Activated T-cell treated with anti-CD3 and anti-CD28 coated beads, Interleukin-2, amount 50 U/mL, for 72 hours (primary cell): ENCODE measurements at regions not wholly inside any gene's neighbourhood (a gene's known extent, or its start where the extent isn't known, plus 50 kb on each side); places are given as distances from the start of the nearest gene placed in this dataset.

ENCODE experiments used
- ATAC-seq, 2 donors: fragments of 150-1000 bp; cut with Tn5 transposase; replicated peaks in 1 of 2; 2 replicates each; pipeline ENCODE4 v1.10.0; 2021; ENCODE audit warnings: moderate library complexity in 2 of 2, mild to moderate bottlenecking in 1 of 2
- DNase-seq, 2 donors: peaks; one replicate each; pipeline ENCODE4 v3.0.0; 2021 to 2022; ENCODE audit warnings: mixed read lengths in 1 of 2
- H3K27ac Mint-ChIP-seq: one replicate; pipeline ENCODE4 v1.8.0; 2022; ENCODE audit warnings: mild to moderate bottlenecking, moderate library complexity, mixed read lengths
- H3K27me3 Mint-ChIP-seq: one replicate; pipeline ENCODE4 v1.8.0; 2022; ENCODE audit warnings: low read depth, mixed read lengths
- H3K36me3 Mint-ChIP-seq, 2 donors: one replicate each; pipeline ENCODE4 v1.8.0; 2022; ENCODE audit warnings: mixed read lengths in 2 of 2, mild to moderate bottlenecking in 1 of 2; ENCODE audit not compliant: insufficient read depth in 2 of 2
- H3K4me1 Mint-ChIP-seq: one replicate; pipeline ENCODE4 v1.8.0; 2022; ENCODE audit warnings: low read depth, mixed read lengths
- H3K4me3 Mint-ChIP-seq, 2 donors: one replicate each; pipeline ENCODE4 v1.8.0; 2022; ENCODE audit warnings: mild to moderate bottlenecking in 2 of 2, mixed read lengths in 2 of 2, moderate library complexity in 2 of 2
- H3K9me3 Mint-ChIP-seq, 2 donors: one replicate each; pipeline ENCODE4 v1.8.0; 2022; ENCODE audit warnings: mixed read lengths in 2 of 2

DNA sequence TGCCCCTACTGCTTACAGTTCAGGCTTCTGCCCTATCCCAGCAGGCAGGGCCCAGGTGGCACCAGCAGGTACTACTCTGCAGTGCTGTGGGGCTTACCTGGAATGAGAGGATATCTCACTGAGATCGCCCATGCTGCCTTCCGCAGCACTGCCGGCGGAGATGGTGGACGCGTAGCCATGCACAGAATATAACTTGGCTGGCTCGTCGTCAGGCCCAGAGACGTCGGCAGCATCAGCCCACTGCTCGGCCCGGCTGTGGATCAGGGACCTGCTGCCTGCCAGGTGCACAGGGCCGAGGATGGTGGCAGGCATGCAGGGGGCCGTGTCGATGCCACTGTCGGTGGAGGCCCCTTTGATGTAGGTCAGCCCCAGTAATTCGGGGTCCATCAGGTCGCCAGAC, 190.9 kb downstream of the SIPA1L2 start:
- Mint-ChIP-seq H3K4me1 (no peaks in the 10 kb centered on the region), H3K27ac (no peak overlapping the region), H3K4me3 (no peak overlapping the region), H3K36me3 (no peaks in the 10 kb centered on the region), H3K9me3 (no peaks in the 10 kb centered on the region), H3K27me3 (no peaks in the 10 kb centered on the region)
- no peak for DNase-seq
- no peak for ATAC-seq

DNA sequence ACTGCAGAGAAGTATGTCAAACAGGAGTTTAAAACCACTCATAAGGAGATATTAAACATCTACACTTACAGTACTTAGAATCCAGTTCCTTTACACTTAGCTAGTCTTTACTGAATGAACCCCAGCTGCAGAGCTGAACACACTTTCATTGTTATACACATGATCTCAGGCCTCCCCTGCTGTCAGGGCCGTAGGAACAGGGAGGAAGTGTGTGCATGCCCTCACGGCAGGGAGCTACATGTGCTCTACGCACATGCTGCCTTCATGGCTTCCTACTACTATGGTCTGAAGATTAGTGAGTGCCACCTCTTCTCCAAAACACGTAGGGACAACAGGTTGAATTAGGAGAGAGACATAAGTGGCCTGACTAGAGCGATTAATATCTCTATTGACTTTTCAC, 191.5 kb downstream of the SIPA1L2 start:
- Mint-ChIP-seq H3K9me3 (no peaks in the 10 kb centered on the region), H3K27ac (no peak overlapping the region), H3K4me1 (no peaks in the 10 kb centered on the region), H3K4me3 (no peak overlapping the region), H3K27me3 (no peaks in the 10 kb centered on the region), H3K36me3 (no peaks in the 10 kb centered on the region)
- no peak for DNase-seq
- no peak for ATAC-seq

DNA sequence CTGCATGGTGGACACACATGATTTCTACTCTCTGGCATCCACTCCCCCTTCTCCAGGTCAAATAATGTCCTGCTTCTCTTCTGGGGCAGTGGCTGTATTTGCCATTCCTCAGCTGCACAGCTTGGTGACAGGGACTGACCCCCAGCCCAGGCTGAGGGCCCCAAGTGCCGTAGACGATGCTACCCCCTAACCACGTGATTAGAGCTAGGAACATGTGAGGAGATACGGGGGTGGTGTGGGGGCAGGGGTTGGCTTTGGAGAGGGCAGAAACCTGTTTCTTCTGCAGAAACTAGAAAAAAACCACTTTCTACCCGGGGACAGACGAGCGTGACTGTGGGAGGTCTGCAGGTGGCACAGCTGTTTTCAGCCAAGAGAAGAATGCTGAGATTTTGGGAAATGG, 192.4 kb downstream of the SIPA1L2 start:
- Mint-ChIP-seq H3K4me3 (no peak overlapping the region), H3K4me1 (no peaks in the 10 kb centered on the region), H3K27ac (no peak overlapping the region), H3K36me3 (no peaks in the 10 kb centered on the region), H3K9me3 (no peaks in the 10 kb centered on the region), H3K27me3 (no peaks in the 10 kb centered on the region)
- DNase-seq (no peak), ATAC-seq (no peak)

DNA sequence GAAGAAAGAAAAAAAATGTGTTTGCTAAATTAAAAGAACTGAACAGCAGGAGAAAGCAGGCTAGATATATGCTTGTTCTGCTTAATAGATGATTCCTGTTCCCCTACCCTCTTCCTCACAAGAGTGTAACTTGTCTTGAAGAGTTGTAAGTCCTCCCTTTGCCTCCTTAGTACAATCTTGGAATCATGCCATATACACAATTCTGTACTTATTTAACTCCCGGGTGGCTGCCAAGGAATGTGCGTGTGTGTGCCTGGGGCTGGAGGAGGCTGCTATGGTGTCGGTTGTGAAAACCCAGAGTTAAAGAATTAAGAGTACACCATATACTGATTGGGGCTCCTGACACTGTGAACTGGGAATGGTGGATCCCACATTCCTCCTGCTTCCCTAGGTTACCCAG, 194.2 kb downstream of the SIPA1L2 start:
- ATAC-seq (no peak), DNase-seq (no peak)
- Mint-ChIP-seq H3K27ac (no peak overlapping the region), H3K27me3 (no peaks in the 10 kb centered on the region), H3K36me3 (no peaks in the 10 kb centered on the region), H3K9me3 (no peaks in the 10 kb centered on the region), H3K4me3 (no peak overlapping the region), H3K4me1 (no peaks in the 10 kb centered on the region)

DNA sequence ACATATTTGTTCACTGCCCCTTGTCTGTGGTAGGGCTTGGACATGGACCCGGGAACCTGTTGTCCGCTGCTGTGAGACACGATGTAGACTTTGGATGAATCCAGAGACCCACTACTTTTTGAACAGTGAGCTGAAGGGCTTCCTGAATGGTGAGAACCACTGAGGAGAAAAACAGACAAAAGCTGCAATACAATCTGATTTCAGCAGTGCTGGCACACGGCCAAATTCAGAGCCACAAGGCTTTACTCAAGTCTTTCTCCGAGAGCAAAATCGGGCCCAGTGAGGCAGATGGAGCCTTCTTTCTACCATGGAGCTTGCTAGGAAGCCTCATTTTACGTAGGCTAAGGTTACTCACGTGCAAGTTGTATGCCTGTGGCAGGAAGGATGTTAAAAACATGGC, 197.6 kb downstream of the SIPA1L2 start:
- Mint-ChIP-seq H3K4me1 (no peaks in the 10 kb centered on the region), H3K36me3 (no peaks in the 10 kb centered on the region), H3K4me3 (no peak overlapping the region), H3K9me3 (no peaks in the 10 kb centered on the region), H3K27me3 (no peaks in the 10 kb centered on the region), H3K27ac (no peak overlapping the region)
- ATAC-seq: no peak
- DNase-seq: no peak

DNA sequence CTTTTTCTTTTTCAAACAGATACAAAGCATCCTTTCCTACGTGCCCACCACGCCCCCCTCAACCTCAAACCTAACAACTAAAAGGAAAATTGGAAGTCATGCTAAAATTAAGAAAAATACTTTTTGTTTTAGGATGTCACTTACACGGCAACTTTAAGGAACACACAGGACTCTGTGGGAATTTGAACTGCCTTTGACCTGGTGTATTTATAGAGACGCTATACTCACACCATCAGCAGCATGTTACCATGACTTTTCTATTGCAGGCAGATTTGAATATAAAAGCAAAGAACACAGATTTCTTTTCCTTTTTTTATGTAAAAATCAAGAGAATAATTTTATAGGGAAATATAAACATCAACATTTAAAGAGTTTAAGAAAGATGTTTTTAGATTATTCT, 198.2 kb downstream of the SIPA1L2 start:
- H3K36me3 Mint-ChIP-seq: no peaks in the 10 kb centered on the region
- H3K4me3 Mint-ChIP-seq: no peak overlapping the region
- DNase-seq: no peak
- H3K27ac Mint-ChIP-seq: no peak overlapping the region
- H3K9me3 Mint-ChIP-seq: no peaks in the 10 kb centered on the region
- no peaks in the 10 kb centered on the region for H3K27me3 Mint-ChIP-seq
- H3K4me1 Mint-ChIP-seq: no peaks in the 10 kb centered on the region
- ATAC-seq: no peak

DNA sequence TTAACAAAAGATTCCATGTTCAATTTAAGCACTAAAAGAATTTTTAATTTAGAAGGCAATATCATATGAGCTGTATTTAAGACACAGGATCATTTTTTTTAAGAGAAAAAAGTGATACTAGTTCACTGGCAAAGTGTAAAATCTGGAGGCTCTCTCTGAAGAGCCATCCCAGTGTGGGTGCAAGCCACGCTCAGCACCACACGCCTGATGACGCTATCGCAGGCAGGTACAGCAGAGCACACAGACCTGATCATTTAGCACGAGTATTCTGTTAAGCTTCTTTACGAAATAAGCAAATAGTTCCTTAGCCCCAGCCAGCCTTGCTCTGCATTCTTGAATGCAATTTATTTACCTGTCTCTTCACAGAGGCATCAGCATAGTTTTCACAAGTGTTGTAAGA, 198.6 kb downstream of the SIPA1L2 start:
- Mint-ChIP-seq H3K4me3 (no peak overlapping the region), H3K9me3 (no peaks in the 10 kb centered on the region), H3K4me1 (no peaks in the 10 kb centered on the region), H3K27me3 (no peaks in the 10 kb centered on the region), H3K27ac (no peak overlapping the region), H3K36me3 (no peaks in the 10 kb centered on the region)
- DNase-seq (no peak), ATAC-seq (no peak)

DNA sequence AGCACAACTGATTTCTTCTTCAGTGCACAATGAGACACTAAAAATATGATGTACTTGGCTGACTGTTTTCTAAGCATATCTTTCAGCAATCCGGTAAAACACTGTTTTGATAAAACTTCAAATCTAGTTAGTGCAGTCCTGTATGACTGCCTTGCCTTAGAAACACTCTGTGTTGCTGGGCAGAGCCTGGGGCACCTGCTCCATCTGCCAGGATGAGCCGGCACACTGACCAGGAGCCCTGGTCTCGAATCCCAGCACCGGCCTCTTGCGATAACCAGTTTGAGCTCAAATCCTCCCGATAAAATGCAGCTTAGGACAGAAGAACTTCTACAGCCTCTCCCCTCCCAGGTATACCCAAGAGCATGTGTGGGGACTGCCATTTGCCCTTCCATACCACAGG, 199.5 kb downstream of the SIPA1L2 start:
- Mint-ChIP-seq H3K27me3 (no peaks in the 10 kb centered on the region), H3K36me3 (no peaks in the 10 kb centered on the region), H3K4me3 (no peak overlapping the region), H3K4me1 (no peaks in the 10 kb centered on the region), H3K9me3 (no peaks in the 10 kb centered on the region), H3K27ac (no peak overlapping the region)
- DNase-seq: no peak
- ATAC-seq: no peak

DNA sequence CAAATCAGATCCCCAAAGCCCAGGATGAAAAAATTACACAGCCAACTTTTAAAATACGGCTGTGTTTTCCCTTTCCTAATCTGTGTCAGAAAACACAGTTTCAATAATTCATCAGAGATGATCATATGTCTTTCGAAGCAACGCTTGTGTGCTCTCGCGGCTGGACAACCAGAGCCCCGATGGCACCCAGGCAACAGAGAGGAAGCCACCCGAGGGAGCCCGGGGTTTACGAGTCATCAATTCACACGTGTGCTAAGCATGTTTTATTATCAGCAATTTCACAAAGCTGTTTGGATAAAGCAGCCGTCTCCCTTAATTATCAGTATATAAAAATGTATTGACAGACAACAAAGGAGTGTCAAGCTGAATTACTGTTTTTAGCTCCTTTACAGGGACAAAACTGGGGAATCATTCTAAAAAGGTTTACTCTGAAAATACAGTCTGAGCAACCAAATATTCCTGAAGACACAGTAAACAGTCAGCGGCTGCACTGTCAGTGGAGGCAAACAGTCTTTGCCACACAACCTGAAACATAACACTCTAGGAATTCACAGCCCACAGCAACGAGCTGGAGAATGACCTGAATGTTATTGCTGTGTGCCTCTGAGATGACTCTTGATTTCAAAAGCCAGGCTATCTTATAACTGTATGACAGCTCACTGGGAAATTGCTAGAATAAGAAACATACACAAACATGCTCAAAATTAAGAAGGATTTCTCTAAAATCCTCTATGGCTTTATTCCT, 201.0 kb downstream of the SIPA1L2 start:
- no peaks in the 10 kb centered on the region for H3K36me3 Mint-ChIP-seq
- H3K27me3 Mint-ChIP-seq: peaks cover under 1% of the 10 kb centered on the region
- no peak for DNase-seq
- ATAC-seq: no peak
- H3K9me3 Mint-ChIP-seq: no peaks in the 10 kb centered on the region
- no peak overlapping the region for H3K27ac Mint-ChIP-seq
- H3K4me1 Mint-ChIP-seq: no peaks in the 10 kb centered on the region
- H3K4me3 Mint-ChIP-seq: no peak overlapping the region

DNA sequence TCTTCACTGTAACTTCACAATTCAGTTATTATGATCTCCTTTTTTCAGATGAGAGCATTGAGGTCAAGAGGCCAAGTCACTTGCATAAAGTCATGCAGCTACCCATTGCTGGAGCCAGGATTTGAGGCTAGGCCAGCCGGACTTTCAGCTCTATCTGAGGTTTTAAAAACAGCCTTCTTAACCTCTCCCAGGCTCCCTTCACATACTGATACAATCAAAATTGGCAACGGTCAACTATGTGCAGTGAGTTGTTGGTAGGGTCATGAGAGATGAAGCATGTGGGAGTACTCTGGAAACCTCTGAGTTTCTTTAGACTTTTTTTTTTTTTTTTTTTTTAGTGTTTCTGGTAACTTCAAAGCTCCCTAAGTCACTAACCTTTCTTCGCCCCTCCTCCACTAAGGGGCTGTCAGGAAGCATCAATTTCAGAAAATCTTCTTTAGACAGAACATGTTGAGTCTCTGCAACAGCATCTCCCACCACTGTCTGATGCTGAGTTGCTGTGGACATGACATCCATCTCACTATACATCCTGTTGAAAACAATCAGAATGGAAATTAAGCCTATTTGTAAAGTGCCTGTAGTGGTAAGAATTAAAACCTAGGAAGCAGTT, 201.8 kb downstream of the SIPA1L2 start:
- H3K27me3 Mint-ChIP-seq: peaks cover 6% of the 10 kb centered on the region
- ATAC-seq (no peak), DNase-seq (no peak)
- H3K4me1 Mint-ChIP-seq: no peaks in the 10 kb centered on the region
- H3K36me3 Mint-ChIP-seq: peaks cover 0 to under 1% of the 10 kb centered on the region in 2 donors
- H3K9me3 Mint-ChIP-seq: no peaks in the 10 kb centered on the region
- H3K27ac Mint-ChIP-seq: no peak overlapping the region
- no peak overlapping the region for H3K4me3 Mint-ChIP-seq

DNA sequence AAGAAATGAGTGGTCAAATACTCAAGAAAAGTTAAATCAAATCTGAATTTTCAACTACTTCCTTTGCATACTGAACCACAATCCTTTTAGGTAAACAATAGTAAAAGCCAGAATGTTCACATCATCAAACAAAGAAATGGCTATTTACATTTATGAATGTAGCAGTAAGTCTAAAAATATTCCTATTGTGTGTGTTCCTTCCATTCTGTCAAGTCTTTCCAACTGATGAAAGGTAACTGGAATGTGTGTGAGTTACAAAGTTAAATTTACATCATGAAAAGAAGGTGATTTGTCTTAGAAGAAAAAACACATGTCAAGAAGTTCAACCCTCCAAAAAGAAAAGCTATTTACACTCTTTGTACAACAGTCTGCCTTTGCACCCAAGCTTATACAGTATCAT, 203.1 kb downstream of the SIPA1L2 start:
- Mint-ChIP-seq H3K4me1 (no peaks in the 10 kb centered on the region), H3K36me3 (peaks cover 0 to 5% of the 10 kb centered on the region in 2 donors), H3K27me3 (peaks cover 6% of the 10 kb centered on the region), H3K4me3 (no peak overlapping the region), H3K27ac (no peak overlapping the region), H3K9me3 (no peaks in the 10 kb centered on the region)
- DNase-seq (no peak), ATAC-seq (no peak)

DNA sequence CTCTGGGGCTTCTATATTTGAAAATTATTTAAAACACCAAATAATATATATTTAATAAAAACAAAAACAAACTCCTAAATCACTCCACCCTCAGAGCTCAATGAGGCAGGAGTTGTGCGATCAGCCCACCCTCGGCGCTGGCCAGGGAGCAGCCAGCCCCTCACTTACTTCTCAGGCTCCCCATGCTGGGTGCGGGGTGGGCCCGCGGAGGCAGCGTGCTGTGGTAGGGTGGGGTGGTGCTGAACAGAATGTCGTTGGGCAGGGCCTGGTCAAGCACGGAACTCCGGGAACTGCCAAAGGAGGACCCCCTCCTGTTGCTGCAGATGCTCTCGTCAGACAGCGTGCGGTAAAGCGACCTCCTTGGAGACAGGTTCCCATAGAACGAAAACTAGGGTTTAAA, 204.5 kb downstream of the SIPA1L2 start:
- DNase-seq: no peak
- Mint-ChIP-seq H3K27ac (no peak overlapping the region), H3K27me3 (peaks cover 6% of the 10 kb centered on the region)

DNA sequence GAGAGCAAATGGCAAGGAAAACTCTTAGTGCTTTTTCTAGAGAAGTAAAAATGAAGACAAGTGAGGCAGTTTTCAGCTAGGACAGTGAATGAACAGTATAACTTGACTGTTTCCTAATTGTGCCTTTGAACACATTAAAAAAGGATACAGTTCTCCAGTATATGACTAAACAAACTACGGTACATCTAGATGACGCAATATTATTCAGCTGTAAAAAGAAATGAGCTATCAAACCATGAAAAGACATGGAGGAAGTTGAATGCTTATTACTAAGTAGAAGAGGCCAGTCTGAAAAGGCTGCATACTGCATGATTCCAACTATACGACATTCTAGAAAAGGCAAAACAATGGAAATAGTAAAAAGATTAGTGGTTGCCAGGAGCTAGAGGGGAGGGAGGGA, 206.3 kb downstream of the SIPA1L2 start:
- H3K27ac Mint-ChIP-seq: no peak overlapping the region
- DNase-seq (no peak), ATAC-seq (no peak)
- no peak overlapping the region for H3K4me3 Mint-ChIP-seq
- peaks cover 0 to 7% of the 10 kb centered on the region in 2 donors for H3K36me3 Mint-ChIP-seq
- no peaks in the 10 kb centered on the region for H3K9me3 Mint-ChIP-seq
- H3K27me3 Mint-ChIP-seq: peaks cover 6% of the 10 kb centered on the region
- H3K4me1 Mint-ChIP-seq: no peaks in the 10 kb centered on the region

More for the DNA sequence above, 204.5 kb downstream of the SIPA1L2 start:
- Mint-ChIP-seq H3K4me3 (no peak overlapping the region), H3K4me1 (no peaks in the 10 kb centered on the region), H3K9me3 (no peaks in the 10 kb centered on the region), H3K36me3 (peaks cover 0 to 5% of the 10 kb centered on the region in 2 donors)
- no peak for ATAC-seq

DNA sequence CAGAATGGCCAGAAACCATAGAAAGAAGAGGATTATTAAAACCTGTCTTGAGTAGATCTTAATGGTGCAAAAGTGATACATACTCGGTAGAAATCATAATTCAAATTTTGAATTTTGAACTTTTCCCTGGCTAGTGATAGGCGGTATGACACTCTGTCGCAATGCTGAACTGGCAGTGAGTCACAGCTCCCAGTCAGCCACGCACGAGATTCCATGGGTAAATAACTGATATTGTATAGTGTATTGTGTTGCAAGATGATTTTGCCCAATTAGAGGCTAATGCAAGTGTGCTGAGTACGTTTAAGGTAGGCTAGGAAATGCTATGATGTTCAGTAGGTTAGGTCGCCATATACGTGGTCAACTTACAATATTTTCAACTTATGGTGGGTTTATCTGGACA, 207.0 kb downstream of the SIPA1L2 start:
- Mint-ChIP-seq H3K9me3 (no peaks in the 10 kb centered on the region), H3K4me3 (no peak overlapping the region), H3K27ac (no peak overlapping the region), H3K4me1 (no peaks in the 10 kb centered on the region), H3K36me3 (peaks cover 0 to 7% of the 10 kb centered on the region in 2 donors), H3K27me3 (peaks cover 6% of the 10 kb centered on the region)
- no peak for DNase-seq
- ATAC-seq: no peak
